NB4 (cell line): ENCODE measurements at regions not wholly inside any gene's neighbourhood (a gene's known extent, or its start where the extent isn't known, plus 50 kb on each side); places are given as distances from the start of the nearest gene placed in this dataset.

Source experiments
- CTCF ChIP-seq: IDR thresholded peaks from one replicate; pipeline ENCODE4 v1.5.1; 2012; ENCODE audit warnings: low read depth, low read length
- POLR2A ChIP-seq: IDR thresholded peaks from 2 replicates; pipeline ENCODE4 v1.6.1; 2011; ENCODE audit warnings: mild to moderate bottlenecking; ENCODE audit not compliant: insufficient read length; ENCODE audit errors: extremely low read depth

- TF ChIP-seq CTCF (no peak), POLR2A (no peak)
Measured at GRCh38 chr2:239489481-239489880, 88.7 kb upstream of the HDAC4 start.
